ENCODE measurements at regions not wholly inside any gene's neighbourhood (a gene's known extent, or its start where the extent isn't known, plus 50 kb on each side); places are given as distances from the start of the nearest gene placed in this dataset.
"Not testable (repeated sequence)": the region's sequence is repeated elsewhere in the genome, so short reads cannot be mapped to it uniquely, and the experiment has no call there.

DNA sequence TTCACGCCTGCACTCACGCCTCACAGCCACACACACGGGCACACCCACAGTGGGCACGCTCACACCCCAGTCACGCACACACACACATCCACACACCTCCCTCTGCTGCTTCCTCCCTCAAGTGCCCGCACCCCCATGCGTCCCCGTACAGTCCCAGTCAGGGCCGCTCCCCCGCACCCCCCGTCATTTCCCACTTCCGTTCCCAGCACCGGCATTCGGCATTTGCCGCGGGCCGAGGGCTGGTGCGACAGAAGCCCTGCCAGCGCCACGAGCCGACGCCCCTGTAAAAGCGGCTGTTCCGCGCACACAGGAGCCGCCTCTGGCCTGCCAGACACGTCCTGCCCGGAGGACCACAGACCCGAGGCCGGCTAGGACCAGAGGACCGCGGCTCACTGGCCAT lies 4428.0 kb upstream of the TPTE start:
- not testable (repeated sequence) for DNase-seq (ENCODE audit: extremely low read depth, low read depth)

GRCh38 chr21:6093870-6094269 lies 4427.5 kb upstream of the TPTE start:
- DNase-seq (ENCODE audit: extremely low read depth, low read depth) = not testable (repeated sequence)

- DNase-seq (ENCODE audit: extremely low read depth, low read depth) = not testable (repeated sequence)
Measured at GRCh38 chr21:6095304-6095703, 4426.1 kb upstream of the TPTE start.

- not testable (repeated sequence) for DNase-seq (ENCODE audit: extremely low read depth, low read depth)
Measured at GRCh38 chr21:6096560-6097424, 4424.6 kb upstream of the TPTE start.

- not testable (repeated sequence) for DNase-seq (ENCODE audit: extremely low read depth, low read depth)
Measured at GRCh38 chr21:6097736-6098135, 4423.6 kb upstream of the TPTE start.

- not testable (repeated sequence) for DNase-seq (ENCODE audit: extremely low read depth, low read depth)
Measured at GRCh38 chr21:6098191-6098935, 4423.0 kb upstream of the TPTE start.

GRCh38 chr21:6101588-6101987 lies 4419.8 kb upstream of the TPTE start:
- DNase-seq (ENCODE audit: extremely low read depth, low read depth) = not testable (repeated sequence)

GRCh38 chr21:6104546-6104945 lies 4416.8 kb upstream of the TPTE start:
- DNase-seq (ENCODE audit: extremely low read depth, low read depth) = not testable (repeated sequence)

DNA sequence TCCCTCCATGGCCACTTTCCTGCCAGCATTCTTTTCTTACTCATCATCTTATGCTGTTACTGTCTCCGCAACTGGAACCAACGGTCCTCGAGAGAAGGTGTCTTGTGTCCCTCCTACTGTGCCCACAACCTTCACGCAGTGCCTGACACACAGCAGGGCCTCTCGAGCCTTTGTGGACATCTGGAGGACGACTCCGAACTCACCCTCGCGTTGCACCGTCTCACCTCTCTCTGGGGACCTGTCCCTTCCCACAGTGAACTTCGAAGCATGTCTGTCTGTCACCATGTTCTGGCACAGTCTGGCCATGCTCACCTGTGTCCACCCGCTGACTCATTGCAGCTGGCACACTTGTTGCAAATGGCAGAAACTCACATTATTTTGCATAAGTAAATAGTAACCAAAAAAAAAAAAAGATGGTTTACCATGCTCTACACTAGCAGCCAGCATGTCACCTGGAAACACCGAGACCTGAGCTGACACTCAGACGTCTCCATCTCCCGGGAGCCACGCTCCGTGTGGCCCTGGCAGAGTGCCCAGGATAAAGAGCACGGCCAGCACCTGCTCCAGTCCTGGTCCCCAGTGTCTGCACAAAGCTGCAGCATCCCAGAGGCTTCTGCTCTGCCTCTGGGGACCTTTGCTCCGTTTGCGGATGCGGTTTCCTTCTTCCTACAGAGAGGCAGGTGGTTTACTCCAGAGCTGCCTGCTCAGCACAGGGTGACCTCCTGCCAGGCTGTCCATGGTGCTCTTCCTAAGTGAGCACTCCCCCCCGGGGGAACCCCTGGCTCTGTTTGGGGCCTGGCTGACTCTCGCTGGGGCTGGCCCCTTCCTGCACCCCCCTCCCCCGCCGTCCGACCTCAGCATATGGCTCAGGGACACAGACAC lies 4414.5 kb upstream of the TPTE start:
- not testable (repeated sequence) for DNase-seq (ENCODE audit: extremely low read depth, low read depth)

- not testable (repeated sequence) for DNase-seq (ENCODE audit: extremely low read depth, low read depth)
Measured at GRCh38 chr21:6108894-6109293, 4412.5 kb upstream of the TPTE start.

DNA sequence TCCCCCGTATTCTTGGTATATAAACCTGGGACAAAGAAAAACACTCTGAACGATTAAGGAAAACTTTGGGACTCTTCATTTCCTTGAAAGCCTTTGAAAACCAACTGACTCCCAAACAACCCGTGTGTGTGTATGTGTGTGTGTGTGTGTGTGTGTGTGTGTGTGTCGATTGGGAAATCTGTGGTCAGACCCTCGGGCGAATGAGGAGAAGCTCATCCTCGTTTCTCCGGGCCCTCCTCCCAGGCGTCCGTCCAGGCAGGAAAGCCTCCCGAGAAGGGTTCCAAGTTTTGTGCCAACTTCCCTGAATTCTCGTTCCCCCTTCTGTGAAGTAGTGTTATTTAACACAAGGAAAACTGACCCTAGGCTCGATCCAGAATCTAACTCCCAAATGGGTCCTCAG lies 4411.6 kb upstream of the TPTE start:
- peak; percentile 24 for DNase-seq (ENCODE audit: extremely low read depth, low read depth)

DNA sequence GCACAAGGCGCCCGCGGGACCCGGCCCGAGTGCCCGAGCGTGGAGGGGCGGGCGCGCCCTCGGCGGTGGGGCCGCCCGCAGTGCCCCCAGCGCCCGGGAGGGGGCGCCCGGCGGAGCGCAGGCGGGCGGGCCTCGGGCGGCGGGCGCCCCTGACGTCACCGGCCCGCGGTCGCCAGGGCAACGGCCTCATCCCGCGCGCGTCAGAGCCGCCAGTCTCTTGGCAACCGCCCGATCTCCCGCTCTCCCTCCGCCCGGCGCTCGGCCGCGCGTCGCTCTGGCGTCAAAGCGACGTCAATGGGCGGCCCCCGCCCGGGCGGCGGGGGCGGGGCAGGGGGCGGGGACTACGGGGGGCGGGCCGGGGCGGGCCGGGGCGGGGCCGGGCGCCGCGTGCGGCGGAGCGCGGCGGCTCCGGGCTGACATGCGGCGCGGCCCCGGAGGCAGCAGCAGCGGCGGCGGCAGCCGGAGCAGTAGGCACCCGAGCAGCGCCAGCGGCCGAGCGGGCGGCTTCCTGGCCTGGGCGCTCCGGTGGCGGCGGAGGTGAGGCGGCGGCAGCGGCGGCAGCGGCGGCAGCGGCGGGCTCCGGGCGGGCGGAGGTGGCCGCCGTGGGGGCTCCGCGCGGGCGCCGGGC lies 4410.6 kb upstream of the TPTE start:
- DNase-seq (ENCODE audit: extremely low read depth, low read depth) = not testable (repeated sequence)

DNA sequence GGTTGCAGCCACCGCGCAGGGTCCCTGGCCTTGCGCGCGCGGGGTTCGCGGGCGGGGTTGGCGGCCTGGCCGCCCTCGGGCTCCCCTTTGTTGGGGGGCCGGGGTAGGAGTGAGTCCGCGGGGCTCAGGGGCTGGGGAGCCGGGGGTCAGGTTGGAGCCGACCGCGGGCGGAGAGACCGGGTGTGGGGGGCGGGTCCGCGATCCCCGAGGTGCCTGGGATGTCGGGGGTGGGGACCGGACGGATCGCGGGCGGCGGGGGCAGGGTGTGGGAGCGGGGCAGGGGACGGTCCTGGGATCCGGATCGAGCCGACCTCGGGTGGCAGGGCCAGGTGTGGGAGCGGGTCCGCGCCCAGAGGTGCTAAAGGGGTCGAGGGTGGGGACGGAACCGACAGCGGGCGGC lies 4410.0 kb upstream of the TPTE start:
- not testable (repeated sequence) for DNase-seq (ENCODE audit: extremely low read depth, low read depth)

DNA sequence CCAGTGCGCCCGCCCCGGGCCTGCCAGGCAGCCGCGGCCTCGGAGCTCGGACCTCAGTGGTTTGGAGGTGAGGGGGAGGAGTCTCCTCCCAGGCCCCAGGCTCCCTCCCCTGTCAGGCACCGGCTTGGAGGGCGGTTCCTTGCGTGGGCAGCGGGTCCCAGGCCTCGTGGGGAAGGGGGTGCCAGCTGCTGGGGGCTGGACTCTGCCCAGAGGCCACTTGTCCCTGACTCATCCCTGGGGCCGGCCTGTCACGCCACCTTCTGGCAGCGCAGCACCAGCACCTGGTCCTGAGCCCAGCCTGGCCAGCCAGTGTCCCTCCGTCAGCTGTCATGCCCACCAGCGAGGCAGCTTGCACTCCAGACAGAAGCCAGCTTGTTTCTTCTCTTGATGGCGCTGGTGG lies 4403.0 kb upstream of the TPTE start:
- not testable (repeated sequence) for DNase-seq (ENCODE audit: extremely low read depth, low read depth)

DNA sequence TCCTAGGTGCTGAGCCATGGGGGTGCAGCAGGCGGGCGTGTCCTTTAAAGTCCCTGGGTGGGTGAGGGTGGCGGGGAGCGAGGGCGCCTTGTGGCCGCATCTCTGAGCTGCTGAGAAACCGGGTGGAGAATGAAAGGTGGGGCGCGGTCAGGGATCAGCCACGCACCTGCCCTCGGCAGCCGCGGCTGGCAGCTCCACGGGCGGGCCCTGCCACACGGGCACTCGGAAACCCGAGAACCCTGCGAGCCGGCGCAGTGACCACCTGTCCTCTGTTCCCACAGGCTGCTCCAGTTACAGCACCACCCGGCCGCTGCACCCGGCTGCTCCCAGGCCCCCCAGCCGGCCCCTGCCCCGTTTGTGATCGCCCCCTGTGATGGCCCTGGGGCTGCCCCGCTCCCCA lies 4400.5 kb upstream of the TPTE start:
- not testable (repeated sequence) for DNase-seq (ENCODE audit: extremely low read depth, low read depth)

DNA sequence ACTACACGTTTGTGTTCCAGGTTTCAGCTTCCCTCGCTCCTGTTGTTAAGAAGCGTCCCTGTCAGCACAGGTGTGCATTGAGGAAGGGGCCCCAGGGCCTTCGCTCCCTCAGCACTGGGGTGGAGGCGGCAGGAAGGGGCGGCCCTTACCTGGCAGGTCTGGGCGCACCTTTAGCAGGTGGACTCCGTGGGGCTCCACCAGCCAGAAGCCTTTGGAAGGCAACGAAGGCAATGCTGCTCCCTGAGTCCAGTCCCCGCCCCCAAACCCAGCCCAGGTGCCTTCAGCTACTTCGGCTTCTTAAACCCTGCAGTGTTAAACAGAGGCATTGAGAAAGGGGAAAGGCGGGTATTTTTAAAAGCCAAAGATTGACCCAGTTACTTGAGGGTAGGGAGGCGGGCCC lies 4398.8 kb upstream of the TPTE start:
- DNase-seq (ENCODE audit: extremely low read depth, low read depth) = not testable (repeated sequence)

DNA sequence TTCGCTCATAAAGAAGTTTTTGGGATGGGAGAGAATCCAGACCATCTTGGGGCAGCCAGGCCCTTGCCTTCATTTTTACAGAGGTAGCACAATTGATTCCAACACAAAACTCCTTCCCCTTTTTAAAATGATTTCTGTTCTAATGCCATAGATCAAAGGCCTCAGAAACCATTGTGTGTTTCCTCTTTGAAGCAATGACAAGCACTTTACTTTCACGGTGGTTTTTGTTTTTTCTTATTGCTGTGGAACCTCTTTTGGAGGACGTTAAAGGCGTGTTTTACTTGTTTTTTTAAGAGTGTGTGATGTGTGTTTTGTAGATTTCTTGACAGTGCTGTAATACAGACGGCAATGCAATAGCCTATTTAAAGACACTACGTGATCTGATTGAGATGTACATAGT lies 4398.2 kb upstream of the TPTE start:
- DNase-seq (ENCODE audit: extremely low read depth, low read depth) = not testable (repeated sequence)

DNA sequence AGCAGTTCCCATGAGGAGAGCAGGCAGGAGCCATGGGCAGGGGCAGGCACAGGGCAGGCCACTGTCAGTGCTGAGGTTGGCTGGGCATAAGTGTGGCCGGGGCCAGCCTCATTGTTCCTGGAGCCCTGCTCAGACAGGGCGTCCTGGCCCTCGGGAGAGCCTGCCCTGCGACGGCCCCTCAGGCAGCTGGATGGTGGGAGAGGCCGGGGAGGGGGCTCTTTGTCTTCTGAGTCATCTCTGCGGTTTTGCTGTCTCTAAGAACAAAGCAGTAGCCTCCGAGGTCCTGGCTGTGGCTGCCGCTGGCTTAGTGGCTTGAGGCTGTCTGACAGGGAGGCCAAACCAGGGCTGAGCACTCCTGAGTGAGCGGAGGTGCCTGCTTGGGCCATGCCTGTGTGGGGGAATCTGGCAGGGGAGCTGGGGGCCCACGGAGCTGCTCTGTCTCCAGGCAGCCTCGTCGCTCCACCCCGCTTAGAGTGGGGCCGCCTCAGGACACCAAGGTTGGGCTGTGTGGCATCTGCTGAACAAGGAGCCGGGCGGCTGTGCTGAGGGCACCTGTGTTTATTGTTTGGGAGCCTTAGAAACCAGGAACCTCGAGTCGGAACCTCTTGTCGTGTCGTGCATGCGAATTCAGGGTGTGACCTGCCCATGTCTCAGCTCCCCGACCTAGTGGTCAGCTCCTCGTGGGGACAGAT lies 4395.7 kb upstream of the TPTE start:
- DNase-seq (ENCODE audit: extremely low read depth, low read depth) = not testable (repeated sequence)

- DNase-seq (ENCODE audit: extremely low read depth, low read depth) = not testable (repeated sequence)
Measured at GRCh38 chr21:6126976-6127732, 4394.2 kb upstream of the TPTE start.

Data from AG09319 (cell line).